Skin epidermis (tissue), 12 donors: ENCODE measurements at regions not wholly inside any gene's neighbourhood (a gene's known extent, or its start where the extent isn't known, plus 50 kb on each side); places are given as distances from the start of the nearest gene placed in this dataset.

ENCODE experiments used
- H3K27ac ChIP-seq, 21 experiments: fragments of 200-600 bp; sonication (generic) in 11 of 21; one replicate each; pipeline ENCODE4 v1.5.0; 2020; ENCODE audit warnings: mild to moderate bottlenecking in 3 of 21, inconsistent platforms in 2 of 21, moderate library complexity in 2 of 21
- H3K4me3 ChIP-seq, 7 experiments: fragments of 200-600 bp; sonication (generic) in 2 of 7; one replicate each; pipeline ENCODE4 v1.5.0; 2020; ENCODE audit warnings: inconsistent platforms in 2 of 7, mild to moderate bottlenecking in 2 of 7, moderate library complexity in 1 of 7

DNA sequence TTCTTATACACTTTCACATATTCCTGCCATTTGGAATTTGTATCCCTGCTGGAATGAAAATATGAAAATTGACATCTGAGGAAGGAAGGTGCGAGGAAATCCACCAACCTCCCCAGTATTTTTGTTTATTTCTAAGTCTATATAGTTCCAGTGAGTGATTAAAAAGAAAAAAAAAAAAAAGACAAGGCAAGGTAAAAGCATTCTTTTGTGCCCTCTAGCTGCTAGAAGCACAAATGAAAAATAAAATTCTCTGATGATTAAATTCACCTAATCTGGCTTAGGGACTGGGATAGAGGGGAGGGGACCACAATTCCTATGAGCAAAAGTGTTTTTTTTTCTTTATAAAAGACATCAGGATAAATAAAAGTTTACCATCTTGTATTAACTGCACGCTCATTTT, 370.9 kb downstream of the NR2F2 start:
- Histone ChIP-seq H3K27ac (no peak overlapping the region), H3K4me3 (no peak overlapping the region)

DNA sequence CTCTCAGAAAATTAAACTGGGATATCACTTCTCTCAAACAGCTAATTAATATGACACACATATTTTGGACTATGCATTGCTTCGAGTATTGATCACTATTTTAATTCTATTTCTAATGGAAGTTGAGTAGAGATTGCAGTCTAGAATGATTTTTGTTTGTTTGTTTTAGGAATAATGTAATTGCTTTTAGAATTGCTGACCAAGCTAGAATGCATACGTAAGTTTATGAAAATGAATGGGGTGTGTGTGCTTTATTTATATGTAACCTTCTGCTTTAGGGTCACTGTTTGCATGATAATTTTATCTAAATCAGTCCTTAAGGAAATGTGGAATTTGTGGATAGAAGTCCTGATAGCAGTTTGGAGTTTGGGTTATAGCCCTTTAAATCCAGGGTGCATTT, 371.4 kb downstream of the NR2F2 start:
- no peak overlapping the region for H3K4me3 ChIP-seq
- no peak overlapping the region for H3K27ac ChIP-seq

DNA sequence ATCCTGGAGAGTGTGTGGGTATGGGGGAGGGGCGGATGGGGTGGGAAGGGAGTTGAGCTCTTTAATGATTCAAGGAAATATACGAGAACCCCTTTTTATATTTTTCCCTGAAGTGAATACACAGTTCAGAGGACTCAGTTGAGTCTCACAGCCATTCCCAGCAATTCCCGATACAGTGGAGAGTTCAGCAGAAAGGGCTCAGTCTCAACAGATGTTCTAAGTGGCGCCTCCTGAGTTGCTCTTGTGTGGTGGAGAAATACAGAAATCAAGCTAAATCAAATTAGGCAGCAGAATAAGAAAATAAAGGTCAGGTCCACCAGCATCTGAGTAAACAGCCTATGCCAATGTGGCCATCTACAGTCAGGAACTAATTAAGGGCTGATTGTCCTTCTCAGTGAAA, 372.1 kb downstream of the NR2F2 start:
- Histone ChIP-seq H3K27ac (no peak overlapping the region), H3K4me3 (no peak overlapping the region)

DNA sequence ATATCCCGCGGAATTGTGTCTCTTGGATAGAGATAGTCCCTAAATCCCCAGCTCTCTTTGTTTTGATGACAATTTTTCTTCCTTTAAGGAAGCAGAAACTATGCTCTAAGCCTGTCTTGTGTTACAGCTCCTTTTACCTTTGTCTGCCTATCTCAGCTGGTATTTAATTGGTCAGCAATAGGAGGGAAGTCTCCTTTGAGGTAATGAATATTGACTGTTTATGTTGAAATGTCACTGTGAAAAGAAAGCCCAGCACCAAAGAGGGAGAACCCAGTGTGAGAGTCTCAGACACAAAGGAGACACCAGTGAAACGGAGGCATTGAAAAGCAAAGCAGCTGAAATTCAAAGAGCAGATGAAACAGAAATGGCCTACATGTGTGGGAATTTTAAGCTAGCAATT, 372.6 kb downstream of the NR2F2 start:
- Histone ChIP-seq H3K4me3 (no peak overlapping the region), H3K27ac (no peak overlapping the region)

DNA sequence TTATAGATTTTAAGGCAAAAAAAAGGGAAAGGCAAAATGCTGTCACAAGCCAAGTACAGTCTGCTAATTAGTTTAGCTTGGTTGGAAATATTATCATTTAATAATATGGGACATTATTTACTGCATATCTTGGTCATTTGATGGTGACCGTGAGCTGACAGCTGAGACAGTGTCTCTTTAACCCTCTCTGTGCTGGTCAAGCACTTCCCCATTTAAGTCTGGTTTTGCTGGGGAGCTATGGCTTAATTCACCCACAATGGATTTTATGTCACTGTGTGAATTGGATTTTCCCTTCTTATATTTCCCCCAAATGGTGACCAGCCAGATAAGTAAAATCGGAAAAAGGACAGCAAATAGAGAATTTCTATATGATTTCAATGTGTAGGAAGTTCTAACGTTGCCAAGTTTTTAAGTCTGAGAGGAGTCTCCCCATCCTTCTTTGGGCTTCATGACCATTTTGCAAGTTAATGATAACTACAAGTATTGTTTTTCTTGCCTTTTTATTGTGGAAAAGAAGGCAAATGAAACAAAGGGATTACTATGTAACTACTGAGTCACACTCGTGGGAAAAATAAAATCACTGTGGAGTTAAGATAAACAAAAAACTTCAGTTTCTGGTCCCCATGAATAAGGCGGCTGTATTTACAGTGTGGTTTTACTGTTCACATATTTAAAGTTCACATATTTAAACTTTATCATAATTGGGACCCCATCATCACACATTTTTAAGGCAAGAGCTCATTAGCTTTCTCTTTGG, 373.5 kb downstream of the NR2F2 start:
- H3K27ac ChIP-seq = no peak overlapping the region
- H3K4me3 ChIP-seq = no peak overlapping the region

DNA sequence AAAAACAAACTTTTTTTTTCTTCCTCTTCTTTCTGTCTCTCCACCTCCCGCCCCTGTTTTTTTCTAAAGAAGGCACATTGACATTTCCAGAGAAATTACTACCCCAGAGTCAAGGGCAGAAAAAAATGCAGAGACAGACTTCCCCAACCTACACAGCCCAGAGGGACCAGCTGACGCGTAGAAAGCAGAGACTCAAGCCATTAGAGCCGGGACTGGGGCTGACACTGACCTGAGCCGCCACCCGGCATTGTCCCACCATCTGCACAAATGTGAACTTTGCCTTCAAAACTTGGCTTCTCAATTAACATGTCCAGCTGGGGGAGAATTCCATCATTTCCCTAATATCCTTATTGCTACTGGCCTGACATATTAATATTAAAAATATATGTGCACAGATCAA, 385.6 kb downstream of the NR2F2 start:
- Histone ChIP-seq H3K4me3 (no peak overlapping the region), H3K27ac (no peak overlapping the region)

DNA sequence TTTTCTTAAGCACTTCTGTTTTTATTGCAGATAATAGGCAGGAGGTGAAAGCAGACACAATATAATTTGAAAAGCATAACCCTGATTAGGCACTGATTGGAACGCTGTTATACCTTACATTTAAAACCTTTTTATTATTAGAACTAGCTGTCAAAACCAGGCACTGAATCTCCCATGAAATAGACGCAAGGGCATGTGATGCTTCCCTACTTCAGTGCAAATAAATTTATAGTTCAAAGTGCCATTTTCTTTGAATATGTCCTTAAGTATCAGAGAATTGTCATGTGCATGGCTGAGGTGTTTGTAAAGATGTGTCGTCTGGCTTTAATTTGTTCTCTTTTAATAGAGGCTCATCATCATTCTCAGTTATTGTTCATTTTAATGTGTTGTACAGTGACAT, 386.0 kb downstream of the NR2F2 start:
- Histone ChIP-seq H3K27ac (no peak overlapping the region), H3K4me3 (no peak overlapping the region)

DNA sequence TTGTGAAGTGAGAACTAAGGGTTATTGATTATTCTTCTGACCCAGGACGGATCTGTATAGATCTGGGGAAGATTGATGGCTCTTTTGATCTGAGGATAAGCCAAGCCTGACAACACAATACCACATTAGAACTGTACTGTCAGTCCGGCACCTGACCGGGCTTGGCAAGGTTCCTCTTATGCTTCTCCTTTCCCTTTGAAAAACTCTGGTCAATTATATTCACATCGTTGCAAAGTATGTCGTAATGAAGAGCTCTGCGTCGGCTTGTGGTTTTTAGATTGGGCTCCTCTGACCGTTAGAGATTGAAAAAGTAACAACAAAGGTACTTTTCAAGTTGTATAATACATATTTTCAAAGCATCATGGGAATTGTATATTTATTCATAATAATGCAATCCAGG, 389.8 kb downstream of the NR2F2 start:
- no peak overlapping the region for H3K4me3 ChIP-seq
- H3K27ac ChIP-seq = no peak overlapping the region

DNA sequence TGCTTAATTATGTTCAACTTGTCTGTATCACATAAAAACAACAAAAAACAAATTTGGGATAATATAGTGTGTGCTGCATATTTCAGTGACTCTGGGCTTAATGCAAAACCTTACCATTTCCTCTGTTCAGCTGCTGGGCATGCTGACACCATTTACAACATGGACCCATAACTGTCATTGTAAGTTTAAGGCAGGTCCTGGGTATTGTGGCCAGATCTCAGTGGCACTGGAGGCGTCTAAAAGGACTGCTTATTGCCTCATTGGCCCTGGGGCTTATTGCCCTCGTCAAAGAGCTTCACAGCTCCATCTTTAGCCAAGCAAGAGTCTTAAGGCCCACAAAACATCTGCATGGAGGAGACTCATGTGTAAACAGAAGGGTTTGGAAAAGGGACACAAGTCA, 390.2 kb downstream of the NR2F2 start:
- Histone ChIP-seq H3K27ac (no peak overlapping the region), H3K4me3 (no peak overlapping the region)

DNA sequence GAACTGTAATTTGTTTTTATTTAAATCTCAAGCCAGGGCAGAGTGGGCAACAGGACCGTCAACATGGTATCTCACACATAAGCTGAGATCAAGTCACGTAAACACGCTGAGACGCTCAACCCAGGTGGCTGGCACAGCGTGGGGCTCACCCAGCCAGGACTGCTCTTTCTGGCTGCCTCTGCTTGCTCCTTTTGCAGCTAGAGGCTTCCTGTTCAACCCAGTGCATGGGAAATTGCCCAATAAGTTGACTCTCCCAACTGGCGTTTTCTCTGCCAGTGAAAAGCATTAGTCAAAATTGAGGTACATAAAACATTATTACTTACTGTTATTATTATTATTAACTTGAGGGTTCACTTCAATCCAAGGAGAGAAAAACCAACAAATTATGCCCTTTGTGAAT, 398.1 kb downstream of the NR2F2 start:
- Histone ChIP-seq H3K4me3 (no peak overlapping the region), H3K27ac (no peak overlapping the region)

DNA sequence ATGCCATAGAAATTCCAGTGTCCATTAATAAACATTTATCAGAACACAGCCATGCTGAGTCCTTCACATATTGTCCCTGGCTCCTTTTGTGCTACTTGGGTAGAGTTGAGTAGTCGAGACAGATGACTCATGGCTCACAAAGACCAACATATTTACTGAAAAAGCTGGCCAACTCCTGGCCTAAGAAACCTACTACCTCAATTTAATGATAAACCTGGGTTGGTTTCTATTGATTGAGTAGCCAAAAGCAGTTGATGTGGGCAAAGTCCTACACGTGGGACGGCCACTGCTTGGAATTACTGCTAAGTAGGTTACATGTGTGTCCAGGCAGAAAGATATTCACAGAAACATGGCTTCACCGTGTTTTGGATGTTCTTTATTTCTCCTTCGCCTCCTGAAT, 402.2 kb downstream of the NR2F2 start:
- Histone ChIP-seq H3K27ac (no peak overlapping the region), H3K4me3 (no peak overlapping the region)

DNA sequence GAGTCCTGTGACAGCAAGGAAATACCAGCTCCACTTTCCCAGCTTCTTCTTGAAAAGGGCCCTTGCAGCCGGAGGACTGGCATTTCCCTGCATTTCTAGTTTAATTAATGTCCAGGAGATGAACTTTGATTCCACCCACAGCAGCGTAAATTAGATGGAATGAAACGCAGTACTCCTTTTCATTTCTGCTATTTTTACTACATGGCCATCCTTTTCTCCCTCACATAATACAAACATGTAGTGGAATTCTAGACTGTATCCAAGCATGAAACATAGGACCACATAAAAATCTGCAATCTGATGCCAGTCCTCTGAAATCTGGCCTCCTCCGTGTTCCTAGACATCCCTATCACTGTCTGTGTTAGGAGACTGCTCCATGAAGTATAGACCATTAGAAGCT, 403.2 kb downstream of the NR2F2 start:
- H3K27ac ChIP-seq = no peak overlapping the region
- H3K4me3 ChIP-seq = no peak overlapping the region

DNA sequence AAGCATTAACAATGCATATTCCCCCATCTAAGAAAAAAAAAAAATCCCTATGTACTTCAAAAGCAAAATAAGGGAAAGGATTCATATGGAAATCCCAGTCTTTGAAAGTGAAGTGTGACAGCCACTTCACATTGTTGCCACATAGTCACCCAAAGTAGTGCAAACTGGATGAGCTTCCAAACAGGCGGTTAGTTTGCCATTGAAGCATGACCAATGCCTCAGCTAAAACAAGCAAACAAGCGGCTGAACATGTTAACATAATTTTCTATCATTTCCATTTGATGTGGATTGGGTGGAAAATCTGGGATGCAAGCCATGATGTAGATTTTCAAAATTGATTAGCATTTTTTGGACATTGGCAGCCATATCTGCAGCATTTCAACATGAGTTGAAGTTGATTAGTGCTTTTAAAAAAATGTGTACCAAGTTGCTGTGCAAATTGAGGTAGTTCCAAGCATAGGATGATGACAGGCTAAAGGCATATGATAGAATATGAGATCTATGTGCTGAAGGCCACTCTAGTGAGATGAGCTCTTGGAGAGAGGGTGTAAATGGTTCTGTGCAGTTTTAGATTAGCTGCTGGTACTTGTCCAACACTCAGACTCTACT, 405.2 kb downstream of the NR2F2 start:
- H3K27ac ChIP-seq = no peak overlapping the region
- no peak overlapping the region for H3K4me3 ChIP-seq

DNA sequence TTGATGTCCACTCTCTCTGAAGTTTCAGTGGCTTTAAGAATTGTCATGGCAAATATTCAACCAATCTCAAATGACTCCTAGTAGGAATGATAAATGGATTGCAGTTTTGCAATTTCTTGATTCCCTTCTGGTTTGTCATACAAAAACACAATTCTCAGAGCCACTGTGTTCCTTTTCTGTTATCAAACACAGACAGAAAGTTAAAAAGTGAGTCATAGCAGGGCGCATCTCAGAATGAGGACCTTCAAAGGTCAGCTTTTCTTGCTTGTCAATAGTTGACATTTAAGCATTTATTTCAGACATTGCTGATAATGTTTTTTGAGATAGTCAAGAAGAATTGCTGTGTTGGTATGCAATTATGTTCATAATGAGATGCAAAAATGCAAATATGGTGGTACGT, 405.9 kb downstream of the NR2F2 start:
- H3K4me3 ChIP-seq = no peak overlapping the region
- H3K27ac ChIP-seq = no peak overlapping the region

DNA sequence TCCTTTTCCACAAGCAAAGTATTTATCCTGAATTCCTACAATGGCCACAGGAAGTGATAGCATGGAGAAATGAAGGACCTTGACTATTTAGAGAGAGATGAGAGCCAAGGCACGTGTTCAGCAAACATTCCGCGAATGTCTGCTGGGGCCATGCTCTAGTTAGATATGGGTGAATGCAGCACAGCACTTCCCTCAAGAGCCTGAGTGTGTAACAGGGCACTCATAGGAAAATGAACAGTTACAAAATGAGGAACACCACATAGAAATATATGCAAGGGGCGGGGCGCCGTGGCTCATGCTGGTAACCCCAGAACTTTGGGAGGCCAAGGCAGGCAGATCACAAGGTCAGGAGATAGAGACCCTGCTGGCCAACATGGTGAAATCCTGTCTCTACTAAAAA, 406.9 kb downstream of the NR2F2 start:
- no peak overlapping the region for H3K27ac ChIP-seq
- no peak overlapping the region for H3K4me3 ChIP-seq

DNA sequence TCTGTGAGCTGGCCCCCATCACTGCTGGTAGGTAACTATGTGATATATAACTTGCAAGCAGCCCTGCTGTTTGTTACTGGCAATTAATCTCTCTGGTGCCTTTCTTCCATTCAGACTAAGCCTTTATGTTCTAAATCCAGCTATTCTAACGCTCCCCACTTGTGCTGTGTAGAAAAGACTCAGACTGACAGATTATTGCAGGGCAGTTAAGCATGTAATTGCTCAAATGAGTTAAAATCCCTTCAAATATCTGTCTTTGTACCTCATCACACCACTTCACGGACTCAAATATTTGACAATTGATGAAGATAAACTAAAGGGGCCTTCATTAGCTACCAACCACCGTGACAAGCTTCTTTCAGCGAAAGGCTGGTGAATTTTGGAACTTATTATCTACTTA, 416.2 kb downstream of the NR2F2 start:
- no peak overlapping the region for H3K4me3 ChIP-seq
- H3K27ac ChIP-seq = no peak overlapping the region

DNA sequence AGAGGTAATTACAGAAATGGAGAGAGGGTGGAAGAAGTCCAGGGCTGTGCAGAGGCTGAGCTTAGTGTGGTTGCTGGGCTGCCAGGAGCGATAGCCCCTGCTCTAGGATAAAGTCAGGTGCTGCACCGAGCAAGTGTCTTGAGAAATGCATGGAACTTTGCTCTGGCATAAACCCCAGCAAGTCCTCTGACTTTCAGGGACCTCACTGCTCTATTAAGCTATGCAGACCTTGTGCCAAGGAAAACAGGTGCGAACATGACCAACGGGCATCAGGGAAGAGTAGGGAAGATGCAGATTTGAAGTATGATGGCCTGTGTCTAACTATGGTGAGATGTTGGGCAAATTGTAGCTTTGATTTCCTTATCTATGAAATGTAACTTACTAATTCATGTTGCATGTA, 416.8 kb downstream of the NR2F2 start:
- Histone ChIP-seq H3K4me3 (no peak overlapping the region), H3K27ac (no peak overlapping the region)

DNA sequence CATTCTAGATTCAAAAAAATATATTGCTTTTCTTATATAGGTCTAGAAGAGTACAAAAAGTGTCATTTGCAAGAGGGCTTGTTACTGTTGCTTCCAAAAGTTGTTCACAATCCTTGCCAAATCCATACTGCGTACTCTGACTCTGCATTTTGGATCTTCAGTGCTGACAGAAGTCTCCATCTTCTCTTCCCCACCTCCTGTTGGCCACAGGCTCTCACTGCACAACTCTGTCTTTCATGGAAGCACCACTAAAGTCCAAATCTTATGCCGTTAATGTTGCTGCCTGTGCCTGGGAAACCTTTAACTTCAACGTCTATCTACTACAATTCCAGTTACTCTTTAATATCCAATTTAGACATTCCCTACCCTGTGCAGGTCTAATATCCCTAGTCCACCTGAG, 419.9 kb downstream of the NR2F2 start:
- H3K4me3 ChIP-seq = no peak overlapping the region
- no peak overlapping the region for H3K27ac ChIP-seq

DNA sequence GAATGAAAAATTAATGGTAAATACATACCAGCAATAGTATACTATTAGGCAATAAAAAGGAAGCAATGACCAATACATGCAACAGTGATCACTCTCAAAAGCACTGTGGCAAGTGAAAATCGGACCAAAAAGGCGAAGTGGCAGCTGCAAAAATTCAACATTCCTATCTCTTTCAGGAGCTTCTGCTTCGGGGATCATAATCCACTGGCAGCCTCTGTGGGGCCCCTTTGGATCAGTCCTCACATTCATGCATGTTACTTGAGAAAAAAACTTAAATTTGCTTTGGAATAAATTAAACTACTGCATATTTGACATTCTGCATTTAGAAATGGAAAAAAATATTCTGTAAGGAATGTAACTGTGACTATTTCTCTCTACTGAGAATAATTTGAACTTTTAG, 425.6 kb downstream of the NR2F2 start:
- H3K27ac ChIP-seq = no peak overlapping the region

DNA sequence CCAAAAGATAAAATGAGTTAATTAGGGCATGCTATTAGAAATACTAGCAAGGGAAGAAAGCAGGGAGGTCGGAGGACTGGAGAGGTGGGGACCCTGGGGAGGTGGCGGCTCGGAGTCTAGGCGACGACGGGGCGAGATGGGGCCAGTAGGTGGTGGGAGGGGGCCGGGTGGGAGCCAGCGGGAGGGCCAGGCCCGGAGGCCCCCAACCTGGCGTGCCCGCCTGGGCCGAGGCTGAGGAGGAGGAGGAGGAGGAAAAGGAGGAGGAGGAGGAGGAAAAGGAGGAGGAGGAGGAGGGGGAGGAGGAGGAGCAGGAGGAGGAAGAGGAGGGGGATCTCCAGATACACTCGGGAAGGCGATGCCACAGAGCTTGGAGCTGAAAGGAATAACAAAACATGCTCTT, 426.2 kb downstream of the NR2F2 start:
- H3K27ac ChIP-seq = no peak overlapping the region
- H3K4me3 ChIP-seq = no peak overlapping the region

More for the DNA sequence above, 425.6 kb downstream of the NR2F2 start:
- H3K4me3 ChIP-seq = no peak overlapping the region

DNA sequence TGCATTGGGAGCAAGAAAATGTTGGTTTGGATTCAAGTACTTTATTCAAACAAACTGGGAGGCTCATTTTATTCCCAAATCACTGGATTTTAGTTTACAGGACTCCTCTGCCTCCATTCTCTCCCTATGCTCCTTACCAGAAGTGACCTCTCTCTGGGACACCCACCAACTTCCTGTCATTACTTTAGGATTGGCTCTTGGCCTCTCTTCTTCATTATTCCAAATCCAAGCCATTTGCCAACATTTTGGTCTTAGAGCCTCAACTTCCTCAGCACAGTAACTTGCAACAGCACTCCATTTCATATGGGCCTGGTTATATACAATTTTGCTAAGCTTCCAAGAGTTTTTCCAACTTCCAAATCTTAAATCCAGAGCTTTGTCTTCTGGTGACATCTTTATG, 432.1 kb downstream of the NR2F2 start:
- H3K4me3 ChIP-seq = no peak overlapping the region
- H3K27ac ChIP-seq = no peak overlapping the region

DNA sequence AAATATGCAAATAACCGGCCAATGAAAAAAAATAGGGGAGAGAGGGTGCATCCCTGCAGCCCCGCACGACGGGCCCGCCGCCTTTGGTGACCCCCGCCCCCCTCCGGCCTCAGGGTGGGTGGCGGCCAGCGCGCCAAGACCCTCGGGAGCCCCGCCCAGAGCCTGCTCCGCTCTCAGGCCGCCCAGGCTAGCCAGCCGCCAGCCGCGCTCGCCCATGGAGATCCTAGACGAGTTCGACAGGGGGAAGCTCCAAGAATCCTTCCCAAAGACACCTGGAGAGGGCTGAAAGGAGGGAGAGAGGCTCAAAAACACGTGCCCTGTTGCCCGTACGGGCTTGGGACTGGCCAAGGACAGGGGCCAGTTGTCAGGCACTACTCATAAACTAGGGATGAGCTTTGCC, 434.0 kb downstream of the NR2F2 start:
- Histone ChIP-seq H3K27ac (no peak overlapping the region), H3K4me3 (no peak overlapping the region)
